Right renal cortex interstitium (tissue), 3 donors: ENCODE measurements at regions not wholly inside any gene's neighbourhood (a gene's known extent, or its start where the extent isn't known, plus 50 kb on each side); places are given as distances from the start of the nearest gene placed in this dataset.

Experiments used
- DNase-seq, 3 donors: peaks; one replicate each; pipeline ENCODE4 v3.0.0-alpha.2; 2013; ENCODE audit warnings: low read depth in 3 of 3, low spot score in 2 of 3

GRCh38 chr14:87816416-87816815 lies 176.6 kb downstream of the GALC start:
- DNase-seq, result no peak

- no peak for DNase-seq
These were observed 177.9 kb downstream of the GALC start for GRCh38 chr14:87815121-87815520.

GRCh38 chr14:87813686-87814085 lies 179.3 kb downstream of the GALC start:
- DNase-seq, result no peak

- no peak for DNase-seq
These were observed 179.8 kb downstream of the GALC start for GRCh38 chr14:87813211-87813610.

GRCh38 chr14:87811246-87811645 lies 181.7 kb downstream of the GALC start:
- DNase-seq, result no peak

- no peak for DNase-seq
These were observed 182.3 kb downstream of the GALC start for GRCh38 chr14:87810711-87811110.

- no peak for DNase-seq
These were observed 183.7 kb downstream of the GALC start for GRCh38 chr14:87809261-87809660.

GRCh38 chr14:87805315-87805723 lies 187.7 kb downstream of the GALC start:
- DNase-seq, result no peak

- no peak for DNase-seq
These were observed 192.8 kb downstream of the GALC start for GRCh38 chr14:87800216-87800615.

GRCh38 chr14:87799400-87799799 lies 193.6 kb downstream of the GALC start:
- DNase-seq, result no peak

GRCh38 chr14:87797001-87797400 lies 196.0 kb downstream of the GALC start:
- no peak for DNase-seq

- DNase-seq, result no peak
These were observed 198.4 kb downstream of the GALC start for GRCh38 chr14:87794561-87794960.

- DNase-seq, result no peak
These were observed 207.1 kb downstream of the GALC start for GRCh38 chr14:87785897-87786296.

- no peak for DNase-seq
These were observed 208.6 kb downstream of the GALC start for GRCh38 chr14:87784386-87784785.

- no peak for DNase-seq
These were observed 209.9 kb downstream of the GALC start for GRCh38 chr14:87783071-87783470.

GRCh38 chr14:87772854-87773253 lies 220.1 kb downstream of the GALC start:
- DNase-seq, result no peak

- DNase-seq, result no peak
These were observed 225.4 kb downstream of the GALC start for GRCh38 chr14:87767567-87767901.

GRCh38 chr14:87758876-87759275 lies 234.1 kb downstream of the GALC start:
- DNase-seq, result no peak

GRCh38 chr14:87756661-87757060 lies 236.3 kb downstream of the GALC start:
- no peak for DNase-seq

GRCh38 chr14:87754520-87755223 lies 238.3 kb downstream of the GALC start:
- DNase-seq, result no peak

- no peak for DNase-seq
These were observed 244.4 kb downstream of the GALC start for GRCh38 chr14:87748558-87748957.

GRCh38 chr14:87745507-87746118 lies 247.4 kb downstream of the GALC start:
- no peak for DNase-seq
